ENCODE measurements at regions not wholly inside any gene's neighbourhood (a gene's known extent, or its start where the extent isn't known, plus 50 kb on each side); places are given as distances from the start of the nearest gene placed in this dataset.

DNA sequence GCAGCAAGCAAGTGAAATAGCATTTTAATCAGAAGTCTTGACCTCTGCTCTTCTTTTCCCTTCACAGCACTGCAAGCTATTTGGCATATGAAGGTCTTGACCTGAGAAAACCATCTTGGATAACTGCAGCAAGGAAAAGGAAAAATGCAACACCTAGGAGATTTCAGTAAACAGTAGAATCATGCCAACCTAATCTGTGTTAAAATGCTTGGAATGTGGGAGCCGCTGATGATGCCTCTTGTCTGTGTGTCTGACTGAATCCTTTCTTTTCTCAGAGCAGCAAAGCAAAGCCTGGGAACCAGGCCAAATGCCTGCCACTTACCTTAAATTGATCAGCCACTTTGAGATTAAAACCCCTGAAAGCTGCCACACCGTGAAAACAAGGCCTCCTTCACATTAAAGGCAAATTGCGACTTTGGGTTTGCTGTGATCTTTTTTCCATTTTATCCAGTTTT, 80.4 kb upstream of the CDK6 start:
- TF ChIP-seq, protein P1, sequence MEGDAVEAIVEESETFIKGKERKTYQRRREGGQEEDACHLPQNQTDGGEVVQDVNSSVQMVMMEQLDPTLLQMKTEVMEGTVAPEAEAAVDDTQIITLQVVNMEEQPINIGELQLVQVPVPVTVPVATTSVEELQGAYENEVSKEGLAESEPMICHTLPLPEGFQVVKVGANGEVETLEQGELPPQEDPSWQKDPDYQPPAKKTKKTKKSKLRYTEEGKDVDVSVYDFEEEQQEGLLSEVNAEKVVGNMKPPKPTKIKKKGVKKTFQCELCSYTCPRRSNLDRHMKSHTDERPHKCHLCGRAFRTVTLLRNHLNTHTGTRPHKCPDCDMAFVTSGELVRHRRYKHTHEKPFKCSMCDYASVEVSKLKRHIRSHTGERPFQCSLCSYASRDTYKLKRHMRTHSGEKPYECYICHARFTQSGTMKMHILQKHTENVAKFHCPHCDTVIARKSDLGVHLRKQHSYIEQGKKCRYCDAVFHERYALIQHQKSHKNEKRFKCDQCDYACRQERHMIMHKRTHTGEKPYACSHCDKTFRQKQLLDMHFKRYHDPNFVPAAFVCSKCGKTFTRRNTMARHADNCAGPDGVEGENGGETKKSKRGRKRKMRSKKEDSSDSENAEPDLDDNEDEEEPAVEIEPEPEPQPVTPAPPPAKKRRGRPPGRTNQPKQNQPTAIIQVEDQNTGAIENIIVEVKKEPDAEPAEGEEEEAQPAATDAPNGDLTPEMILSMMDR (conservative IDR thresholded peaks at IDR 0.05; ENCODE audit: low read length), result no peak
- TF ChIP-seq EZH2phosphoT487 (IDR thresholded peaks at IDR 0.05; ENCODE audit: borderline replicate concordance, low read depth, low read length), result no peak
